GM21528 (cell line): ENCODE measurements at regions not wholly inside any gene's neighbourhood (a gene's known extent, or its start where the extent isn't known, plus 50 kb on each side); places are given as distances from the start of the nearest gene placed in this dataset.
"Not testable (repeated sequence)": the region's sequence is repeated elsewhere in the genome, so short reads cannot be mapped to it uniquely, and the experiment has no call there.

Experiments
- ATAC-seq: cut with Tn5 transposase; IDR thresholded peaks from one replicate; pipeline ENCODE4 v1.9.1; 2021; ENCODE audit warnings: mild to moderate bottlenecking, moderate library complexity; ENCODE audit not compliant: unreplicated experiment, low FRiP score

- no peak for ATAC-seq
Observed at GRCh38 chr5:92181656-92182055, 798.5 kb upstream of the ARRDC3 start.

- no peak for ATAC-seq
Observed at GRCh38 chr5:92180391-92180790, 797.3 kb upstream of the ARRDC3 start.

GRCh38 chr5:92179651-92180050 is 796.5 kb upstream of the ARRDC3 start:
- ATAC-seq = no peak

GRCh38 chr5:92177926-92178487 is 794.9 kb upstream of the ARRDC3 start:
- ATAC-seq = no peak

- ATAC-seq = no peak
Observed at GRCh38 chr5:92163906-92164305, 780.8 kb upstream of the ARRDC3 start.

- no peak for ATAC-seq
Observed at GRCh38 chr5:92147798-92148197, 764.7 kb upstream of the ARRDC3 start.

GRCh38 chr5:92147266-92147665 is 764.1 kb upstream of the ARRDC3 start:
- ATAC-seq = no peak

- ATAC-seq = no peak
Observed at GRCh38 chr5:92145852-92146251, 762.7 kb upstream of the ARRDC3 start.

- ATAC-seq = no peak
Observed at GRCh38 chr5:92144824-92145223, 761.7 kb upstream of the ARRDC3 start.

GRCh38 chr5:92132294-92132908 is 749.3 kb upstream of the ARRDC3 start:
- ATAC-seq = not testable (repeated sequence)

GRCh38 chr5:92126182-92126581 is 743.1 kb upstream of the ARRDC3 start:
- no peak for ATAC-seq

GRCh38 chr5:92119110-92119509 is 736.0 kb upstream of the ARRDC3 start:
- ATAC-seq = no peak

- no peak for ATAC-seq
Observed at GRCh38 chr5:92106808-92107207, 723.7 kb upstream of the ARRDC3 start.

GRCh38 chr5:92104126-92104525 is 721.0 kb upstream of the ARRDC3 start:
- no peak for ATAC-seq

GRCh38 chr5:92102313-92102712 is 719.2 kb upstream of the ARRDC3 start:
- no peak for ATAC-seq

GRCh38 chr5:92092239-92092638 is 709.1 kb upstream of the ARRDC3 start:
- no peak for ATAC-seq

- no peak for ATAC-seq
Observed at GRCh38 chr5:92086059-92086811, 703.1 kb upstream of the ARRDC3 start.

- ATAC-seq = no peak
Observed at GRCh38 chr5:92081958-92082712, 699.0 kb upstream of the ARRDC3 start.

- no peak for ATAC-seq
Observed at GRCh38 chr5:92070786-92071185, 687.7 kb upstream of the ARRDC3 start.

GRCh38 chr5:92064993-92065392 is 681.9 kb upstream of the ARRDC3 start:
- no peak for ATAC-seq

- no peak for ATAC-seq
Observed at GRCh38 chr5:92051741-92052140, 668.6 kb upstream of the ARRDC3 start.
